22Rv1 (cell line): ENCODE measurements at regions not wholly inside any gene's neighbourhood (a gene's known extent, or its start where the extent isn't known, plus 50 kb on each side); places are given as distances from the start of the nearest gene placed in this dataset.
"Not testable (repeated sequence)": the region's sequence is repeated elsewhere in the genome, so short reads cannot be mapped to it uniquely, and the experiment has no call there.

Source experiments
- H3K27ac ChIP-seq: fragments of 450-650 bp; 2 replicates; pipeline ENCODE4 v1.5.1; 2017
- ZFX ChIP-seq: fragments of 450-650 bp; IDR thresholded peaks from 2 replicates; pipeline ENCODE4 v1.6.1; 2017; ENCODE audit warnings: antibody characterized with exemption, borderline replicate concordance
- TF ChIP-seq, protein P1 (sequence below): fragments of 450-650 bp; IDR thresholded peaks from 2 replicates; pipeline ENCODE4 v1.5.1; 2017; ENCODE audit warnings: mild to moderate bottlenecking

DNA sequence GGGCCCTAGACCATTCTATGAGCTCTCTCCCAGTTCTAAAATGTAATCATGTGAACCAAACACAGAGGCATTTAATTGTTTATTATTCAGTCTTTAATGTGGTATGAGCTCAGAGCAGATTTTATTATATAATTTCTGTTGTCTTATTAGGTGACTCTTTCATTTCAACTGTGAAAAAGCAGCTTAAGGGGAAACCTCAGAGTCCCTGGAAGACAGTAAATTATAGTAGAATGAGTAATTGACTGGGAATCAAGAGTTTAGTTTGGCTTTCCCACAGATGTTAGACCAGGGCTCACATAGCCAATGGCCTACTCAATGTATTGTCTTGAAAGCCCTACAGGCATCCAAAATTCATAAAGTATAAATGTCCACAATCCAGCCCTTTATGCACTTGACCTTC, 390.4 kb upstream of the SLC35B3 start:
- TF ChIP-seq, protein P1, sequence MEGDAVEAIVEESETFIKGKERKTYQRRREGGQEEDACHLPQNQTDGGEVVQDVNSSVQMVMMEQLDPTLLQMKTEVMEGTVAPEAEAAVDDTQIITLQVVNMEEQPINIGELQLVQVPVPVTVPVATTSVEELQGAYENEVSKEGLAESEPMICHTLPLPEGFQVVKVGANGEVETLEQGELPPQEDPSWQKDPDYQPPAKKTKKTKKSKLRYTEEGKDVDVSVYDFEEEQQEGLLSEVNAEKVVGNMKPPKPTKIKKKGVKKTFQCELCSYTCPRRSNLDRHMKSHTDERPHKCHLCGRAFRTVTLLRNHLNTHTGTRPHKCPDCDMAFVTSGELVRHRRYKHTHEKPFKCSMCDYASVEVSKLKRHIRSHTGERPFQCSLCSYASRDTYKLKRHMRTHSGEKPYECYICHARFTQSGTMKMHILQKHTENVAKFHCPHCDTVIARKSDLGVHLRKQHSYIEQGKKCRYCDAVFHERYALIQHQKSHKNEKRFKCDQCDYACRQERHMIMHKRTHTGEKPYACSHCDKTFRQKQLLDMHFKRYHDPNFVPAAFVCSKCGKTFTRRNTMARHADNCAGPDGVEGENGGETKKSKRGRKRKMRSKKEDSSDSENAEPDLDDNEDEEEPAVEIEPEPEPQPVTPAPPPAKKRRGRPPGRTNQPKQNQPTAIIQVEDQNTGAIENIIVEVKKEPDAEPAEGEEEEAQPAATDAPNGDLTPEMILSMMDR, result no peak
- TF ChIP-seq ZFX, result no peak
- no peak overlapping the region for H3K27ac ChIP-seq

DNA sequence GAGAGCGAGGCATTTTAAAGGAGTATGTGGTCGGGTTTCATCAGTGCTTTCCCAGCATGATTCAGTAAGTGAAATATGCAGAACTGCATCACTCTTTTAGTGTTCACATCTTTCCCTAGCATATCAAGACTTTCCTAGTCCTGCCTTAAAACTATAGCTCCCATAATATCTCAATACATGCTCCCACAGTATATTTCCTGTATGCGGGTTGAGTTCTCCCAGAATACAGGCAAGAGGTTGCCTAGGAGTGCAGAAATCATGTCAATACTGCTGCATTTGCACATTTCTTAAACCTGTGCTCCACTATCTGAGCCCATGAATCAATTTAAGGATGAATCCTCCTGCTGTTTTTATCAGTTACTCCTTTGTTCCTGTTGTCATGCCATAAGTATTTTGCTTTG, 386.6 kb upstream of the SLC35B3 start:
- no peak for TF ChIP-seq ZFX
- TF ChIP-seq, protein P1, result no peak
- H3K27ac ChIP-seq, result no peak overlapping the region

DNA sequence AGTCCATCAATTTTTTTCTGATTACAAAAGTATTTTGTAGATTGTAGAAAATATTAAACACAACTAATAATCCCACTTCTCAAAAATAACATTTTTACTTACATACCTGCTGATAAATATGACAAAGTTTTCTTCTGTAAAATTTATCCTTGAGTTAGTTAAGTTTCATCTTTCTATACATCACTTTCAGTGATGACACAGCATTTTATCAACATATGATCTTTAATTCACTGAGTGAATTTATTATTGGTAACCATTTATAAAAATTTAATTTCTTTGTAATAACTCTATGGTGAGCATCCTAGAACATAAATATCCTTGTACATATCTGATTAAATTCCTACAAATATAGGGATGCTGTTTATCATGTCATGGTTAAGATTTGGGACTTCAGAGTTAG, 385.0 kb upstream of the SLC35B3 start:
- H3K27ac ChIP-seq, result no peak overlapping the region
- no peak for TF ChIP-seq ZFX
- TF ChIP-seq, protein P1, result no peak

DNA sequence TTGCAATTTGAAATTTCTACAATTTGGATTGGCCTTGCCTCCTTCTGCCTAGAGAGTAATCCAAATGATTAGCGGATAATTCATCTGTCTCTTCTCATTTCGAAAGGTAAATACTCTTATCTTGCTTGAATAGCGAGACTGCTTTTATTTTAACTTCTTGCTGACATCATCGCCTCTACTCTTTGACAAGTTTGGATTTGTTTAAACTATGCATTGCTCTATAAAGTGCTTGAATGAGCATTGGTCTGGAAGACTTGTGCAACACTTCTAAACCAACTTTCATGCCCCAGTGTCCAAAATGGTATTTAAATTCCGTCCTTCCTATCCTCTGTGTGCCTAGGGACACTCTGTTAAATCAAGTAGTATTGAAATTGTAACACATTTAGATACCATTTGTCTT, 384.1 kb upstream of the SLC35B3 start:
- no peak for TF ChIP-seq ZFX
- TF ChIP-seq, protein P1, result no peak
- H3K27ac ChIP-seq, result no peak overlapping the region

DNA sequence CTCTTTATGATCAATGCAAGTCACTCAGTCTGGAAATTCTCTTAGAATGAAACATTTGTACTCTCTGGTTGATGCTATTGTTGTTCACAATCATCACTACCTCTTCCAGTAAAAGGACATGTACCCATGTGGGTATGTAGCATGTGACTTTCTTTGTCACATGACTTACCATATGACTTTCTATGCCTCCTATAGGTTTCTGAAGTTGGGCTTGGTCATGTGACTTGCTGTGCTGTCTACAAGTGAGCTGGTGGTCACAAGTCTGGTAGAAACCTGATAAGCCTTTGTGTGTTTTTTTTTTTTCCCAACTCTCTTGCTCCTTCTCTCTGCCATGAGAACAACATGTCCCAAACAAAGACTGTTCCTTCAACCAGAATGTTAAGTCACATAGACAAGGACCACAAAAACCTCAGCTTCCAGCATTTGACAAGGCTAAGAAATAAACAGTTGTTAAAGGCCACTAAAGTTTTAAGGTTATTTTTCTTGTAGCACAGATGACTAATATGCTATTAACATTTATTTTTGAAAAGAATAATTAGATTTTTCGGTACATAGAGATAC, 379.2 kb upstream of the SLC35B3 start:
- no peak overlapping the region for H3K27ac ChIP-seq
- no peak for TF ChIP-seq ZFX

DNA sequence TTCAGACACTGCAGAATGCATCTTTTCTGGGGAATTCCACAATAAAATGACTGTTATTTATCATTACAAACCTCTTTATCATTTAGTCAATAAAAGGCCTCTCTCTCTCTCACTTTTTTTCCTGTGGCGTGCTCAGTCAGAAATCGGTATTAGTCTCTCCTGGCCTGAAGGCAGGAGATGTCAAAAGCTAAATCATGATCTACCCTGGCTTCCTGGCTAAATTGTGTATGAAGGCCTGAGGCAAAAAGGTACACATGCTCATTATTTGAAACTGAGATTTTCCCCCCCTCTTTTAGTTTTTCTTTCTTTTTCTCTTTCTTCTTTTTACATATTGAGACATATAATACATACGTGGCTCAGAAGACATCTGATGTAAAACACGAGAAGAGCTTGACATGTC, 375.0 kb upstream of the SLC35B3 start:
- H3K27ac ChIP-seq, result no peak overlapping the region
- no peak for TF ChIP-seq ZFX
- TF ChIP-seq, protein P1, result no peak

DNA sequence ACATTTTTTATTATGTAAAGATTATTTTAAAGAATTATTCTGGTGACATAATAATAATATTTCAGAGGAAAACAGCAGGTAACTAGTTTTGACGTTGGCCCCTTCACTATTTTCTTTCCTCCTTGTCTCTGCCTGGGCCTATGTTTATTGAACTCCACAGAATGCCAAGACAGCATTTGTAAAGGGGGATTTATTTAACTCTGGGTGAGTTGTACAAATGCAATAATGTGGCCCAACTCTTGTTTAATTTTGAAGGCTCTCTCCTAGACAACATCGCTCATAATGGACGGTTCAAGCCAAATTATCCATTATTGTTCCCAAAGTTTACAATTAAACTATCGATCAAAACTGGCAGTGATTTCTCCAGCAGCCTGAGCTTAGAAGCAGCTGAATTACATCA, 374.3 kb upstream of the SLC35B3 start:
- TF ChIP-seq, protein P1, result no peak
- no peak for TF ChIP-seq ZFX
- H3K27ac ChIP-seq, result no peak overlapping the region

DNA sequence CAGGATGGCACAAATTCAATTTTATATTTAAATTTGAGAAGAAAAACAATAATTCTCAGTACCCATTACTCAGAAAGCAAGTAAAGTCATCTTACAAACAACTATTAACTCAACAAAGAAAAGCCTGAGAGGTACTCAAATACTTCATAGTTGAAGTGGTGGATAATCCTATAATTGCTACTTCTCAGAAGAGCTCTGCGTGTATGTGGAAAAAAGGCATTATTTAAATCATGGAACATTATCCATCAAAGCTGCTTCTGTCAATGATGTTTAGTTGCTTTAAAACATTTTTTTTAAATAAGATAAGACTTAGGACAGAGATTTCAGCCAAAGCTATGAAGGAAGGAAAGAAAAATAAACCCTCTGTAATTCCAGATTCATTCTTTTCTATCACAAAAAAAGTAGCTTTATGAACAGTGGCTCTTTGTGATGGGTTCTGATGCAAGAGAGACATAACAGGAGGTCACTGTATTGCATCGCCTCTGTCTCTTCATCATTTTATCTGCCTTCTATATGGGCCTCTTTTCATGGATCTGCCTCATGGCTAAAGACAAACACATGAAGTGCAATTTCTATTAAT, 367.9 kb upstream of the SLC35B3 start:
- no peak for TF ChIP-seq ZFX
- TF ChIP-seq, protein P1, result no peak
- H3K27ac ChIP-seq, result no peak overlapping the region

DNA sequence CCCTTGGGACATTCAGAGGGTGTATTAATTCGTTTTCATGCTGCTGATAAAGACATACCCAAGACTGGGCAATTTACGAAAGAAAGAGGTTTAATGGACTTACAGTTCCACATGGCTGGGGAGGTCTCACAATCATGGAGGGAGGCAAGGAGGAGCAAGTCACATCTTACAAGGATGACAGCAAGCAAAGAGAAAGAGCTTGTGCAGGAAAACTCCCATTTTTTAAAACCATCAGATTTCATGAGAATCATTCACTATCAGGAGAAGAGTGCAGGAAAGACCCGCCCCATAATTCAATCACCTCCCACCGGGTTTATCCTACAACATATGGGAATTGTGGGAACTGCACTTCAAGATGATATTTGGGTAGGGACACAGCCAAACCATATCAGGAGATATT, 367.1 kb upstream of the SLC35B3 start:
- H3K27ac ChIP-seq, result not testable (repeated sequence)
